Upper lobe of left lung (tissue), 4 donors: ENCODE measurements at regions not wholly inside any gene's neighbourhood (a gene's known extent, or its start where the extent isn't known, plus 50 kb on each side); places are given as distances from the start of the nearest gene placed in this dataset.

Experiments used
- EP300 ChIP-seq, 4 donors: sonication (generic); formaldehyde crosslinking; IDR thresholded peaks; one replicate each; pipeline ENCODE4 v1.5.1; 2017; ENCODE audit warnings: antibody characterized with exemption in 4 of 4, control low read depth in 2 of 4
- POLR2A ChIP-seq, 4 donors: fragments of 450-650 bp; IDR thresholded peaks; one replicate each; pipeline ENCODE4 v1.5.1; 2016 to 2017; ENCODE audit warnings: antibody characterized with exemption in 4 of 4, mild to moderate bottlenecking in 2 of 4
- POLR2AphosphoS5 ChIP-seq, 2 donors: sonication (generic); formaldehyde crosslinking; IDR thresholded peaks; one replicate each; pipeline ENCODE4 v1.5.1; 2017; ENCODE audit warnings: antibody characterized with exemption in 2 of 2
- TF ChIP-seq, protein P1 (sequence below), 6 experiments: fragments of 450-650 bp in 4 of 6; fragments of 200-600 bp in 2 of 6; sonication (generic) in 2 of 6; IDR thresholded peaks; one replicate each; pipeline ENCODE4 v1.5.1; 2016 to 2019; ENCODE audit warnings: antibody characterized with exemption in 6 of 6

DNA sequence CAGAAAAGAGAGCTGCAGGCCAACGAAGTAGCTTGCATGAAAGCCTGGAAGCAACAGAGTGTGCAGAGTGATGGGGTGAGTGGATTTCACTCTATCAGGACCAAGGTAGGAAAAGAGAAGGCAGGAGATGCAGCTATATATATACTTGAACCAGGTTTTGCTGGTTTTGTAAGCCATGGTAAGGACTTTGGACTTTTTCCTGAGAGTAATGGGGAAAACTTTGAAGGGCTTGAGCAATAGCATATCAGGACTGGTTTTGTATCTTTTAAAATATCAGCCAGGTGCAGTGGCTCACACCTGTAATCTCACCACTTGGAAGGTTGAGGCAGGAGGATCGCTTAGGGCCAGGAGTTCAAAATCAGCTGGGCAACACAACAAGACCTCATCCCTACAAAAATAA lies 120.6 kb upstream of the NRP1 start:
- no peak for TF ChIP-seq EP300 (IDR thresholded peaks at IDR 0.05)
- TF ChIP-seq, protein P1, sequence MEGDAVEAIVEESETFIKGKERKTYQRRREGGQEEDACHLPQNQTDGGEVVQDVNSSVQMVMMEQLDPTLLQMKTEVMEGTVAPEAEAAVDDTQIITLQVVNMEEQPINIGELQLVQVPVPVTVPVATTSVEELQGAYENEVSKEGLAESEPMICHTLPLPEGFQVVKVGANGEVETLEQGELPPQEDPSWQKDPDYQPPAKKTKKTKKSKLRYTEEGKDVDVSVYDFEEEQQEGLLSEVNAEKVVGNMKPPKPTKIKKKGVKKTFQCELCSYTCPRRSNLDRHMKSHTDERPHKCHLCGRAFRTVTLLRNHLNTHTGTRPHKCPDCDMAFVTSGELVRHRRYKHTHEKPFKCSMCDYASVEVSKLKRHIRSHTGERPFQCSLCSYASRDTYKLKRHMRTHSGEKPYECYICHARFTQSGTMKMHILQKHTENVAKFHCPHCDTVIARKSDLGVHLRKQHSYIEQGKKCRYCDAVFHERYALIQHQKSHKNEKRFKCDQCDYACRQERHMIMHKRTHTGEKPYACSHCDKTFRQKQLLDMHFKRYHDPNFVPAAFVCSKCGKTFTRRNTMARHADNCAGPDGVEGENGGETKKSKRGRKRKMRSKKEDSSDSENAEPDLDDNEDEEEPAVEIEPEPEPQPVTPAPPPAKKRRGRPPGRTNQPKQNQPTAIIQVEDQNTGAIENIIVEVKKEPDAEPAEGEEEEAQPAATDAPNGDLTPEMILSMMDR (IDR thresholded peaks at IDR 0.05), result no peak
- no peak for TF ChIP-seq POLR2A (IDR thresholded peaks at IDR 0.05)
- TF ChIP-seq POLR2AphosphoS5 (IDR thresholded peaks at IDR 0.05), result no peak
